Ishikawa (cell line): ENCODE measurements at regions not wholly inside any gene's neighbourhood (a gene's known extent, or its start where the extent isn't known, plus 50 kb on each side); places are given as distances from the start of the nearest gene placed in this dataset.

Source experiments
- CEBPB ChIP-seq: IDR thresholded peaks from 2 replicates; pipeline ENCODE4 v1.6.1; 2012
- CREB1 ChIP-seq: IDR thresholded peaks from 2 replicates; pipeline ENCODE4 v1.6.1; 2012; ENCODE audit warnings: low read depth
- EGR1 ChIP-seq: IDR thresholded peaks from 2 replicates; pipeline ENCODE4 v1.6.1; 2012
- EP300 ChIP-seq: IDR thresholded peaks from 2 replicates; pipeline ENCODE4 v1.6.1; 2012; ENCODE audit warnings: borderline replicate concordance
- YY1 ChIP-seq: IDR thresholded peaks from 2 replicates; pipeline ENCODE4 v1.6.1; 2012; ENCODE audit warnings: low read depth
- ZBTB7A ChIP-seq: IDR thresholded peaks from 2 replicates; pipeline ENCODE4 v1.6.1; 2012; ENCODE audit warnings: low read depth
- TF ChIP-seq, protein P1 (sequence below): IDR thresholded peaks from 2 replicates; pipeline ENCODE4 v1.6.1; 2012

DNA sequence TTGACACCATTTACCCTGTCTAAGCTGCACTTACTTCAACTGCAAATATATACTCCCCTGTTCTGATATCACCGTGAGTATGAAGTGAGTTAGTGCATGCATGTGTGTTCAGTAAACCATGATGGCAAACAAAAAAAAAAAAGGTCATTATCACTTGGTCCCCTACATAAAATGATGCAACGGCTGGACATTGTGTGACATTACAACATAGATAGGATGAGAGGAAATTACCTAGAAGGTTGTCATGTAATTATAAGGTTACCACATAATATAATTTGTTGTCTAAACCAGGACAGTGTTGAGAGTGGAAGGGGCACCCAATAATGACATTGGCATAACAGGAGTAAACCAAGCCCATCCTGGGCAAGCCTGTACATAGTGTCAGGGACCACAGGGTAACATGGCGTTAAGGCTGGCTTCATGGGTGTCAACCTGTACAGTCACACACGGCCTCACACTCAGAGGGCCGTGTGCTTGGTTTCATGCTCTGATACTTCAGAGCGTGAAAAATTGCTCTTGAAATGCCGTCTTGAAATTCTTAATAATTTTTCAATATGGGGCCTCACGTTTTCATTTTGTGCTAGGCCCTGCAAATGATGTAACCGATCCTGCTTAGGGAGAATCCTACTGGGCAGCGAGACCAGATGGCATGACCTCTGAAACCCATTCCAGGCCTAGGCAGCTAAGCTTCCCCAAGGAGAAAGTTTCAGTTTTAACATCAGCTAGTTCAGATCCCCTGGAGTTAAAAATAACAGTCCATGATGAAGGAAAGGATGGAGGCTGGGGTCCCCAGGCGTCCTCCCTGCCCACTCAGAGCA, 106.1 kb downstream of the AXIN2 start:
- TF ChIP-seq EGR1 (no peak), YY1 (no peak), EP300 (no peak), CREB1 (no peak), CEBPB (no peak), ZBTB7A (no peak)
- TF ChIP-seq, protein P1, sequence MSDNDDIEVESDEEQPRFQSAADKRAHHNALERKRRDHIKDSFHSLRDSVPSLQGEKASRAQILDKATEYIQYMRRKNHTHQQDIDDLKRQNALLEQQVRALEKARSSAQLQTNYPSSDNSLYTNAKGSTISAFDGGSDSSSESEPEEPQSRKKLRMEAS, result no peak
